Endothelial cell of umbilical vein (primary cell): ENCODE measurements at regions not wholly inside any gene's neighbourhood (a gene's known extent, or its start where the extent isn't known, plus 50 kb on each side); places are given as distances from the start of the nearest gene placed in this dataset.

Experiments used
- BruUV-seq: library from RNA; stranded (reverse); fragments of 400-500 nt; replicated peaks from 2 replicates; lab custom pipeline; 2021; lab: Mats Ljungman, UMichigan
- CTCF ChIA-PET: fragments of 300-600, 350-600 bp; sonication (Branson Sonifier 250); formaldehyde crosslinking; loops from one replicate; lab custom pipeline; 2021; ENCODE audit warnings: antibody characterized with exemption, inconsistent platforms; lab: Charles Lee
- POLR2A ChIA-PET: fragments of 300-600, 350-600 bp; sonication (Branson Sonifier 250); formaldehyde crosslinking; loops from one replicate; lab custom pipeline; 2021; ENCODE audit warnings: antibody characterized with exemption, inconsistent platforms; lab: Charles Lee
- DNase-seq: peaks from one replicate; pipeline ENCODE4 v3.0.0-alpha.2; 2011; ENCODE audit warnings: low read depth, low spot score
- FAIRE-seq: peaks from 2 replicates; lab custom pipeline; 2011; peaks lifted over from hg19 to GRCh38; lab: Jason Lieb, UNC
- H2AFZ ChIP-seq: 2 replicates; pipeline ENCODE4 v1.6.0; 2012; ENCODE audit warnings: low read depth, low read length, control low read depth, inconsistent platforms
- H3K27ac ChIP-seq: 2 replicates; pipeline ENCODE4 v1.5.1; 2011; ENCODE audit warnings: low read depth, mild to moderate bottlenecking, control low read depth, low read length, moderate library complexity; ENCODE audit not compliant: insufficient read depth
- H3K27me3 ChIP-seq, 2 experiments: 2 replicates each; pipeline versions ENCODE4 v1.6.0 to v1.6.1; 2011; ENCODE audit warnings: low read length in 2 of 2, mixed read lengths in 1 of 2; ENCODE audit not compliant: control insufficient read depth in 2 of 2, insufficient read depth in 2 of 2
- H3K36me3 ChIP-seq, 2 experiments: 2 replicates in 1 of 2; 3 replicates in 1 of 2; pipeline ENCODE4 v1.5.1; 2011; ENCODE audit warnings: low read length in 2 of 2, mild to moderate bottlenecking in 1 of 2, moderate library complexity in 1 of 2; ENCODE audit not compliant: control insufficient read depth in 2 of 2, insufficient read depth in 2 of 2; ENCODE audit errors: extremely low read depth in 1 of 2
- H3K4me1 ChIP-seq: 3 replicates; pipeline ENCODE4 v1.5.1; 2011; ENCODE audit warnings: mild to moderate bottlenecking, low read length; ENCODE audit not compliant: control insufficient read depth, insufficient read depth; ENCODE audit errors: extremely low read depth
- H3K4me2 ChIP-seq: 2 replicates; pipeline ENCODE4 v1.6.1; 2011; ENCODE audit warnings: low read length, control low read depth, mixed read lengths; ENCODE audit not compliant: insufficient read depth
- H3K4me3 ChIP-seq, 3 experiments: fragments of 200-600 bp in 1 of 3; sonication (generic), shearing (Covaris generic) in 1 of 3; replicated peaks in 1 of 3; 2 replicates each; pipeline ENCODE4 v1.5.1; 2011 to 2016; ENCODE audit warnings: control low read depth in 3 of 3, low read length in 3 of 3, mild to moderate bottlenecking in 2 of 3, inconsistent platforms in 1 of 3, low read depth in 1 of 3, moderate library complexity in 1 of 3; ENCODE audit not compliant: insufficient read depth in 1 of 3
- H3K79me2 ChIP-seq: 2 replicates; pipeline ENCODE4 v1.6.0; 2012; ENCODE audit warnings: low read length, inconsistent platforms; ENCODE audit not compliant: control insufficient read depth, insufficient read depth
- H3K9ac ChIP-seq: replicated peaks from 2 replicates; pipeline ENCODE3; 2011; ENCODE audit warnings: low read length, control low read depth; ENCODE audit not compliant: insufficient read depth; ENCODE audit errors: extremely low read depth
- H3K9me1 ChIP-seq: replicated peaks from 3 replicates; pipeline ENCODE4 v1.6.0; 2011; ENCODE audit warnings: mild to moderate bottlenecking, low read length; ENCODE audit not compliant: control insufficient read depth, insufficient read depth; ENCODE audit errors: extremely low read depth
- H3K9me3 ChIP-seq: replicated peaks from 2 replicates; pipeline ENCODE4 v1.5.1; 2012; ENCODE audit warnings: low read length, inconsistent platforms; ENCODE audit not compliant: control insufficient read depth, insufficient read depth
- H4K20me1 ChIP-seq: replicated peaks from 2 replicates; pipeline ENCODE3; 2011; ENCODE audit warnings: mild to moderate bottlenecking, low read length; ENCODE audit not compliant: control insufficient read depth, insufficient read depth; ENCODE audit errors: extremely low read depth
- CTCF ChIP-seq, 2 donors: IDR thresholded peaks; 1 replicate in 1 of 2; 2 replicates in 1 of 2; pipeline ENCODE4 v1.5.1; 2011; ENCODE audit warnings: low read length in 2 of 2, mild to moderate bottlenecking in 2 of 2, moderate library complexity in 2 of 2, control low read depth in 1 of 2, inconsistent platforms in 1 of 2, low read depth in 1 of 2; ENCODE audit not compliant: insufficient read depth in 1 of 2; ENCODE audit errors: extremely low read depth in 1 of 2
- EZH2 ChIP-seq: IDR thresholded peaks from 2 replicates; pipeline ENCODE4 v1.6.1; 2012; ENCODE audit warnings: borderline replicate concordance, low read depth, mild to moderate bottlenecking, moderate library complexity, low read length, inconsistent platforms; ENCODE audit not compliant: severe bottlenecking
- FOS ChIP-seq: IDR thresholded peaks from 2 replicates; pipeline ENCODE4 v1.6.1; 2011; ENCODE audit warnings: mild to moderate bottlenecking, low read length, moderate library complexity, borderline replicate concordance; ENCODE audit not compliant: insufficient read depth
- GATA2 ChIP-seq: IDR thresholded peaks from 2 replicates; pipeline ENCODE4 v1.7.0; 2011; ENCODE audit warnings: low read depth, mild to moderate bottlenecking, moderate library complexity, mixed read lengths, low read length; ENCODE audit not compliant: insufficient read length, insufficient read depth
- JUN ChIP-seq: IDR thresholded peaks from 2 replicates; pipeline ENCODE4 v1.6.1; 2011; ENCODE audit warnings: borderline replicate concordance, low read depth; ENCODE audit not compliant: insufficient read length, insufficient read depth
- MAX ChIP-seq: IDR thresholded peaks from 2 replicates; pipeline ENCODE4 v1.6.1; 2011; ENCODE audit not compliant: insufficient read depth, insufficient read length
- MYC ChIP-seq: IDR thresholded peaks from one replicate; pipeline ENCODE4 v1.6.1; 2011; ENCODE audit warnings: mild to moderate bottlenecking, low read depth, low read length
- POLR2A ChIP-seq: IDR thresholded peaks from 2 replicates; pipeline ENCODE4 v1.6.1; 2012; ENCODE audit warnings: low read depth, mild to moderate bottlenecking, control low read depth, low read length
- POLR2AphosphoS5 ChIP-seq: IDR thresholded peaks from 2 replicates; pipeline ENCODE4 v1.6.1; 2012; ENCODE audit warnings: low read depth, mild to moderate bottlenecking, control low read depth, low read length, moderate library complexity; ENCODE audit not compliant: insufficient read depth
- dilution Hi-C: fragments of 300-500 bp; cut with MboI; formaldehyde crosslinking; loops from one replicate; pipeline ENCODE4 v1.15.0; 2019; ENCODE audit warnings: low sequenced_read_pairs; ENCODE audit not compliant: extremely low pct_ligation_motif_present
- intact Hi-C: fragments of 100-400 bp; cut with micrococcal nuclease; formaldehyde crosslinking; loops from one replicate; pipeline ENCODE4 v1.10.0; 2022

GRCh38 chr3:40745381-40746106 lies 220.8 kb downstream of the ZNF621 start:
- CTCF ChIA-PET = no interaction called here
- FAIRE-seq (no peak), DNase-seq (no peak)
- no TSS peak for BruUV-seq
- Histone ChIP-seq H4K20me1 (no peaks in the 10 kb centered on the region), H2AFZ (no peak overlapping the region), H3K27me3 (no peaks in the 10 kb centered on the region), H3K79me2 (no peaks in the 10 kb centered on the region), H3K4me1 (no peaks in the 10 kb centered on the region), H3K9ac (no peak overlapping the region), H3K27ac (no peak overlapping the region), H3K36me3 (no peaks in the 10 kb centered on the region), H3K4me3 (no peak overlapping the region), H3K9me3 (no peaks in the 10 kb centered on the region), H3K9me1 (no peaks in the 10 kb centered on the region), H3K4me2 (no peak overlapping the region)
- POLR2A ChIA-PET = no interaction called here
- TF ChIP-seq GATA2 = no peak
- TF ChIP-seq MYC = no peak
- TF ChIP-seq MAX = no peak
- TF ChIP-seq POLR2AphosphoS5 = no peak
- TF ChIP-seq CTCF (IDR thresholded peaks at IDR 0.05; ENCODE audit: extremely low read depth in 1 of 2, insufficient read depth in 1 of 2, low read depth in 1 of 2, low read length in 2 of 2) = no peak
- no peak for TF ChIP-seq POLR2A
- no peak for TF ChIP-seq FOS
- TF ChIP-seq EZH2 = no peak
- no peak for TF ChIP-seq JUN
- intact Hi-C loops = no loop called here
- dilution Hi-C loops = no loop called here
